ENCODE measurements at regions not wholly inside any gene's neighbourhood (a gene's known extent, or its start where the extent isn't known, plus 50 kb on each side); places are given as distances from the start of the nearest gene placed in this dataset.

DNA sequence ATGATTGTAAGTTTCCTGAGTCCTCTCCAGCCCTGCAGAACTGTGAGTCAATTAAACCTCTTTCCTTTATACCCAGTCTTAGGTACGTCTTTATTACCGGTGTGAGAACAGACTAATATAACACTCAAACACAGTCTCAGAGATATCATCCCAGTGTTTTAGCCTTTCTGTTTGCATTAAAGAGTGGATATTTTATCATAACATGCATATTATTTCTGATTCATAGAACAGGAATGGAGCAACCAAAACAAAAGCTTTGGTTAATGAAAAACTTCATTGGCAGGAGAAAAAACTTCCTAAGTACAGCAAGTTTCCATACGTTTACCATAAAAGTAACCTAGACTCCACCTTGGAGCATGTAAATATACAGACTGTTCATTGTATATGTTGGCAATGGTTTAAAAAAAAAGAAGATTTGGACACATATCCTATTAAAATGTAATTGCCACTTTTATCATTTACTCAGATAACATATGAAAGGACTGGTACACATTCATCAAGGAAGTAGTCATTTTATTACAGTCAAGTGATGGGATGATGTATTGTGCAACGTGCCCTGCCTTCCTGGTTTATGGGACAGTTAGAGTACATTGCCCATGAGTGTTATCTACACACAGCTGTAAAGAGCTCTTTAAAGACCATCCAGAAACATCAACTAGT, 144.8 kb downstream of the ETS2 start:
- 55 to 60% methylated on average over 4 of the region's 4 CpGs for WGBS, 2 donors
- no peak overlapping the region for H3K4me3 ChIP-seq (ENCODE audit: low read depth, poor library complexity, severe bottlenecking)
- TF ChIP-seq POLR2A (IDR thresholded peaks at IDR 0.05), result no peak
- TF ChIP-seq, protein P1, sequence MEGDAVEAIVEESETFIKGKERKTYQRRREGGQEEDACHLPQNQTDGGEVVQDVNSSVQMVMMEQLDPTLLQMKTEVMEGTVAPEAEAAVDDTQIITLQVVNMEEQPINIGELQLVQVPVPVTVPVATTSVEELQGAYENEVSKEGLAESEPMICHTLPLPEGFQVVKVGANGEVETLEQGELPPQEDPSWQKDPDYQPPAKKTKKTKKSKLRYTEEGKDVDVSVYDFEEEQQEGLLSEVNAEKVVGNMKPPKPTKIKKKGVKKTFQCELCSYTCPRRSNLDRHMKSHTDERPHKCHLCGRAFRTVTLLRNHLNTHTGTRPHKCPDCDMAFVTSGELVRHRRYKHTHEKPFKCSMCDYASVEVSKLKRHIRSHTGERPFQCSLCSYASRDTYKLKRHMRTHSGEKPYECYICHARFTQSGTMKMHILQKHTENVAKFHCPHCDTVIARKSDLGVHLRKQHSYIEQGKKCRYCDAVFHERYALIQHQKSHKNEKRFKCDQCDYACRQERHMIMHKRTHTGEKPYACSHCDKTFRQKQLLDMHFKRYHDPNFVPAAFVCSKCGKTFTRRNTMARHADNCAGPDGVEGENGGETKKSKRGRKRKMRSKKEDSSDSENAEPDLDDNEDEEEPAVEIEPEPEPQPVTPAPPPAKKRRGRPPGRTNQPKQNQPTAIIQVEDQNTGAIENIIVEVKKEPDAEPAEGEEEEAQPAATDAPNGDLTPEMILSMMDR (IDR thresholded peaks at IDR 0.05), result no peak
- DNase-seq (ENCODE audit: low spot score in 2 of 2), result no peak
- intact Hi-C loops (cut with DNase I; ENCODE audit: low total_unique reads), result no loop called here

DNA sequence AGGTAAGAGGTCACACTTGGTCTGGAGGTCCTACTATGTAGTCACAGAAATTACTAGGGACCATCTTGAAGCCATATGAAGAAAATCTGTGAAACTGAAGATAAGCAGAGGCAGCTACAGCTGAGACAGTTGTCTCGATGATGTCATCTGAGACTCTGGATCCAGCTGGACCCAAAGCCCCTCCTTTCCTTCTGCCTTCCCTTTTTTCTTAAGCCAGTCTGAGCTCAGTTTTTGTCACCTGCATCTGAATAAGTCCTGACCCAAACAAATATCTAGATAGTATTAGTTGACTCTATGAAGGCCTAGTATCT, 143.3 kb downstream of the ETS2 start:
- WGBS, 2 donors, result 81% methylated on average over 1 of the region's 1 CpG
- TF ChIP-seq, protein P1 (IDR thresholded peaks at IDR 0.05), result no peak
- TF ChIP-seq POLR2A (IDR thresholded peaks at IDR 0.05), result no peak
- DNase-seq (ENCODE audit: low spot score in 2 of 2), result no peak
- no peak overlapping the region for H3K4me3 ChIP-seq (ENCODE audit: low read depth, poor library complexity, severe bottlenecking)
- intact Hi-C loops (cut with DNase I; ENCODE audit: low total_unique reads), result no loop called here

DNA sequence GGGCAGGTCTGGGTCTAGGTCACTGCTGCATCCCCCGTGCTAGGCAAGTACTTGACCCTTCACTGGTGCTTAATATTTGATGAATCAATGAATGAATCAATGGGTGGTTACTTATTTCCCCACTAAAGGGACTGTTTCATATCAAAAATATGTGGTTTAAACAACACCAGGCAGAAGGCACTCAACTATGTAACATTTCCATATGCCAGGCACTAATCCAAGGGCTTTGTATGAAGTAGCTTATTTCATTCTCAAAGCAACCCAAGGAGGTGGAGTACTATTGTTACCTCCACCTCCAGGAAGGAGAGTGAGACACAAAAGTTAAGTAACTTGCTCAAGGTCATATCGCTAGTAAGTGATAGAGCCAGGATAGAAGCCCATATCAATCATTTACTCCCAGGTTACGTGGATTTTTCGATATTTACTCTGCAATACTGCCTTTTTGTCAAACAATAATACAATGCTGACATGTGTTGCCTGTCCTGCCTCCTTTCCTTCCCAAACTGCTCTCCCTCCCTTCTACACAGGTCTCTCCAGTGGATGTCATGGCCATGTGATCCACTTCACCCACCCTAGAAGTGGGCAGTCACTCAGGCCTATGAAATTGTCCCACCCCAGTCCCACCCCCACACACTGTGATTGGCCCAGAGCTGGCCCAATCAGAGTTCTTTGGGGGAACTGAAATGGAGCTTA, 142.8 kb downstream of the ETS2 start:
- TF ChIP-seq, protein P1 (IDR thresholded peaks at IDR 0.05), result no peak
- TF ChIP-seq POLR2A (IDR thresholded peaks at IDR 0.05), result no peak
- DNase-seq (ENCODE audit: low spot score in 2 of 2), result no peak
- 59 to 84% methylated on average over 4 of the region's 4 CpGs for WGBS, 2 donors
- no peak overlapping the region for H3K4me3 ChIP-seq (ENCODE audit: low read depth, poor library complexity, severe bottlenecking)
- intact Hi-C loops (cut with DNase I; ENCODE audit: low total_unique reads), result no loop called here

DNA sequence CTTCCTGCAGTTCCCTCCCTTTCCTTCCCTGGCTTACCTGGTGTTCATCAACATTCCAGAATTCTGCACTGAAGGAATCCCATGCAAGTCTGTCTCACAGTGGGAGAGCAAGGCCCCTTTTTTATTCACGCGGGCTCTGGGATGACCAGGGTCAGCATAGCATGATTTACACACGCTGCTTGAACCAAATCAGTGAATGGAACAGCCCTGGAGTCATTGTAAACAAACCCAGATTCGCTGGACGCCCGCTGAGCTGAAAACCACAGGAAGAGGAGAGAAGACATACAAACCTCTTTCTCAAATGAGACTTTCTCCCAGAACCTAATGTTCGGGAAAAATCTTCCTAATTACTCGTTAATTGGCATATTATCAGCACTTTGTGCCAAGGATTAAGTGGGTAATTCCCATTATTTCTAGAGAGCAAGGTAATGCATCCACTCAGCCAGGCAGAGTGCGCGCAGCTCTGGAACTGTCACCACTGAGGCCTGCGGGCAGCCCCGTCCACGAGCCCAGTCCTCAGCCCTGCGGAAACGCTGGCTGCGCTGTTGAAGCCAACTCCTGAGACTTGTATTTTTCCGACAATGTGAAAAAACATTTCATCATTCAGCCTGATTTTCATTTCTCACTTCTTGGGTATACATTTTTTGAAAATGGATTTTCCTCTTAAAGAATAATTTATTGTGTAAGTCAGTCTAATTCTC, 140.0 kb downstream of the ETS2 start:
- TF ChIP-seq POLR2A (IDR thresholded peaks at IDR 0.05), result no peak
- TF ChIP-seq, protein P1 (IDR thresholded peaks at IDR 0.05), result no peak
- 77 to 80% methylated on average over 17 of the region's 17 CpGs for WGBS, 2 donors
- H3K4me3 ChIP-seq (ENCODE audit: low read depth, poor library complexity, severe bottlenecking), result no peak overlapping the region
- no peak for DNase-seq (ENCODE audit: low spot score in 2 of 2)
- intact Hi-C loops (cut with DNase I; ENCODE audit: low total_unique reads), result no loop called here

DNA sequence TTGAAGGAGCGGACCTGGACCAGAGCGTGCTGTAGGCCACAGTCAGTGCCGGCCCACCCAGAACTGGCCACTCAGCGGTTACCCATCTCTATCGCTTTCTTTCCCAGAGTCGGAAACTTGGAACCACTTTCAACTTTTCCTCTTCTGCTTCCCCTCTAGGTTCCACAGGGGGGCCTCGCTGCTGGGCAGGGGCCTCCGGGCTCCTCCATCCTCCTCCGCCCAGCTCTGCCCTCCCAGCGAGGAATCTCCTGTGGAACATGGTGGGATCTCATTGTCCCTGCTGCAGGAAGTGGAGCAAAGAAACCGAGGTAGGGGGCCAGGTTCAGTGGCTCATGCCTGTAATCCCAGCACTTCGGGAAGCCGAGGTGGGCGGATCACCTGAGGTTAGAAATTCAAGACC, 139.2 kb downstream of the ETS2 start:
- TF ChIP-seq, protein P1 (IDR thresholded peaks at IDR 0.05), result no peak
- TF ChIP-seq POLR2A (IDR thresholded peaks at IDR 0.05), result no peak
- H3K4me3 ChIP-seq (ENCODE audit: low read depth, poor library complexity, severe bottlenecking), result no peak overlapping the region
- intact Hi-C loops (cut with DNase I; ENCODE audit: low total_unique reads), result no loop called here
- no peak for DNase-seq (ENCODE audit: low spot score in 2 of 2)
- whole genome bisulfite sequencing, 2 donors, result 85 to 94% methylated on average over 14 of the region's 14 CpGs

All from lower leg skin (tissue), 4 donors.